Upper lobe of left lung (tissue), 6 donors: ENCODE measurements at regions not wholly inside any gene's neighbourhood (a gene's known extent, or its start where the extent isn't known, plus 50 kb on each side); places are given as distances from the start of the nearest gene placed in this dataset.

Experiments used
- ATAC-seq, 2 donors: fragments of 200-7000 bp; cut with Tn5 transposase; one replicate each; pipeline ENCODE4 v1.9.1; 2022; ENCODE audit warnings: mild to moderate bottlenecking in 2 of 2, moderate library complexity in 2 of 2; ENCODE audit not compliant: low FRiP score in 2 of 2
- DNase-seq, 2 donors: peaks; one replicate each; pipeline ENCODE4 v3.0.0-alpha.2; 2019 to 2020
- H3K27ac ChIP-seq, 4 donors: fragments of 200-600 bp; sonication (generic); one replicate each; pipeline ENCODE4 v1.5.1; 2016 to 2019
- H3K27me3 ChIP-seq, 4 donors: fragments of 200-600 bp; sonication (generic); one replicate each; pipeline ENCODE4 v1.5.1; 2017 to 2019
- H3K36me3 ChIP-seq, 4 donors: fragments of 200-600 bp; sonication (generic); one replicate each; pipeline ENCODE4 v1.5.1; 2016 to 2019
- H3K4me1 ChIP-seq, 4 donors: fragments of 200-600 bp; sonication (generic); one replicate each; pipeline ENCODE4 v1.5.1; 2018 to 2019
- H3K4me3 ChIP-seq, 4 donors: fragments of 200-600 bp; sonication (generic); one replicate each; pipeline ENCODE4 v1.5.1; 2017 to 2019; ENCODE audit warnings: mild to moderate bottlenecking in 2 of 4, moderate library complexity in 1 of 4
- H3K9me3 ChIP-seq, 4 donors: fragments of 200-600 bp; sonication (generic); one replicate each; pipeline ENCODE4 v1.5.1; 2018 to 2019
- EP300 ChIP-seq, 4 donors: sonication (generic); formaldehyde crosslinking; IDR thresholded peaks; one replicate each; pipeline ENCODE4 v1.5.1; 2017; ENCODE audit warnings: antibody characterized with exemption in 4 of 4, control low read depth in 2 of 4
- POLR2A ChIP-seq, 4 donors: fragments of 450-650 bp; IDR thresholded peaks; one replicate each; pipeline ENCODE4 v1.5.1; 2016 to 2017; ENCODE audit warnings: antibody characterized with exemption in 4 of 4, mild to moderate bottlenecking in 2 of 4
- POLR2AphosphoS5 ChIP-seq, 2 donors: sonication (generic); formaldehyde crosslinking; IDR thresholded peaks; one replicate each; pipeline ENCODE4 v1.5.1; 2017; ENCODE audit warnings: antibody characterized with exemption in 2 of 2
- WGBS, 2 donors: methylation state at CpG; one replicate each; pipeline ENCODE4 v1.1.5; 2017 to 2018; 5-methylcytosine and 5-hydroxymethylcytosine counted together
- TF ChIP-seq, protein P1 (sequence below), 6 experiments: fragments of 450-650 bp in 4 of 6; fragments of 200-600 bp in 2 of 6; sonication (generic) in 2 of 6; IDR thresholded peaks; one replicate each; pipeline ENCODE4 v1.5.1; 2016 to 2019; ENCODE audit warnings: antibody characterized with exemption in 6 of 6
- donor health status: DM: no; HTN: no; CAD: no; lungs with moderate emphysema.
- donor health status: DM: no; HTN: yes; CAD: no; lungs with severe emphysema.

DNA sequence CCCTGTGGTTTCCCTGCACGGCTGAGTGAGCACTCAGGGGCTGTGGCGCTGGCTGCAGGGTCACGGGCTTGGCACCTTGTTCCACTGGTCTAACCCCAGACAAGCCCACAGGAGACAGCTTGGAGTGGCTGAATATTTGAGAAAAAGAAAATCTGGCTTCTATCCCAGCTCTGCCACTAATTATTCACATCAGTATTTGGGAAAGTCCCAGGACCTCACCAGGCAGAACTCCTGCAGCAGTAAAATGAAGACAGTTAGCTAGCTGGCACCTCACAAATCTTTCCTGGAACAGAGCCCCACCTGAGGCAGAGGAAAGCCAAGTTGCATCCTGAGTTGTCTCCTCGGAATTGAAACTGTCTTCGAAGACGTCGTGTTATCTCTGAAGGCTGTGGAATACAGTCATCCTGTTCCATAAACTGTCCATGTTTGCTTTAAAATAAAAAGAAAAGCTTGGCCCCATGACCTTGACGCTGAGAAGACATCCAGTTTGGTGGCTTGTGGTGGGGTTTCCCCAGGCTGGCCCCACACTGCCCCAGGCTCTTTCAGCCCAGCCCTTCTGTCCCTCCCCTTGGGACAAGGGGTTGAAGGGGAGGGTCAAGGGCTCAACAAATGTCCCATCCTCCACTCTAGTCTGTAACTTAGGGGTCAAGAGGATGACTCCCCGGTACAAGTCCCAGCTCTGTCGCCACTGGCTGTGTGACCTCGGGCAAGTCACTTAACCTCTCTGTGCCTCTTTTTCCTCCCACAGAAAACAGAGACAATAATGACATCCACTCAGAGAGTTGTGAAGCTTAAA, 93.8 kb upstream of the TMPRSS2 start:
- ATAC-seq (no peak), DNase-seq (peak; percentile 57 to 68)

DNA sequence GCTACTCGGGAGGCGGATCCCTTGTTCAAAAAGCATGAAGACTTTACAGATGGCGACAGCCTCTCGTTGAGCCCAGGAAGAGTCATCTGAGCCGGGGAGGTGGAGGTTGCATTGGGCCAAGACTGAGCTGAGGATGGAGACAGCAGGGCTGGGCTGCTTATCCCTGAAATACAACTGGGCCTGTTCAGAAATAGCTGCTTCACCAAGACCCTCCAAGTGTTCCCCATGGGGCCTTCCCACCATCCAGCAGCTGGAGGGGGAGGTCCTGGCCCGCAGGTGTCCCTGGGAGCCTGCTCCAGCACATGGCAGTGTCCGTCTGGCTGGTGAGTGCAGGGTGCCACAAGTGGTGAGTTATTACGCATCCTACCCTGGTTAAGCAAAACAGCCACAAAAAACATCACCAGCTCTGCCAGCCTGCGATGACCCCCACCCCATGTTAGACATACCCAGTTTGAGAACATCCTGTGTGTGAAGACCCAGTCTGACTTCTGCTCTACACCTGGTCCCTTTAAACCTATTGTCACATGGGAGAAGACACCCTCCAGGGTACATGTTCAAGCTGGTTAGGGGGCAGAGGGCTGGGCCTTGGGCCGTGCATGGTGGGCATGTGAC, 93.1 kb upstream of the TMPRSS2 start:
- Histone ChIP-seq H3K4me1 (peaks cover 5 to 35% (median 16%) of the 10 kb centered on the region in 4 donors), H3K36me3 (no peaks in the 10 kb centered on the region), H3K9me3 (no peaks in the 10 kb centered on the region), H3K27ac (peak overlapping the region in 2 of 4 donors; percentile 11 to 35), H3K4me3 (no peak overlapping the region), H3K27me3 (no peaks in the 10 kb centered on the region)
- ATAC-seq = peak in 1 of 2 donors; percentile 1
- TF ChIP-seq POLR2A (IDR thresholded peaks at IDR 0.05) (no peak), POLR2AphosphoS5 (IDR thresholded peaks at IDR 0.05) (no peak), EP300 (IDR thresholded peaks at IDR 0.05) (no peak)
- TF ChIP-seq, protein P1, sequence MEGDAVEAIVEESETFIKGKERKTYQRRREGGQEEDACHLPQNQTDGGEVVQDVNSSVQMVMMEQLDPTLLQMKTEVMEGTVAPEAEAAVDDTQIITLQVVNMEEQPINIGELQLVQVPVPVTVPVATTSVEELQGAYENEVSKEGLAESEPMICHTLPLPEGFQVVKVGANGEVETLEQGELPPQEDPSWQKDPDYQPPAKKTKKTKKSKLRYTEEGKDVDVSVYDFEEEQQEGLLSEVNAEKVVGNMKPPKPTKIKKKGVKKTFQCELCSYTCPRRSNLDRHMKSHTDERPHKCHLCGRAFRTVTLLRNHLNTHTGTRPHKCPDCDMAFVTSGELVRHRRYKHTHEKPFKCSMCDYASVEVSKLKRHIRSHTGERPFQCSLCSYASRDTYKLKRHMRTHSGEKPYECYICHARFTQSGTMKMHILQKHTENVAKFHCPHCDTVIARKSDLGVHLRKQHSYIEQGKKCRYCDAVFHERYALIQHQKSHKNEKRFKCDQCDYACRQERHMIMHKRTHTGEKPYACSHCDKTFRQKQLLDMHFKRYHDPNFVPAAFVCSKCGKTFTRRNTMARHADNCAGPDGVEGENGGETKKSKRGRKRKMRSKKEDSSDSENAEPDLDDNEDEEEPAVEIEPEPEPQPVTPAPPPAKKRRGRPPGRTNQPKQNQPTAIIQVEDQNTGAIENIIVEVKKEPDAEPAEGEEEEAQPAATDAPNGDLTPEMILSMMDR (IDR thresholded peaks at IDR 0.05) = no peak
- peak in 1 of 2 donors; percentile 46 for DNase-seq
- WGBS, 2 donors = 82 to 85% methylated on average over 8 to 10 of the region's 10 CpGs

More for the DNA sequence above, 93.8 kb upstream of the TMPRSS2 start:
- Histone ChIP-seq H3K27ac (peak overlapping the region in 2 of 4 donors; percentile 25 to 35), H3K4me3 (no peak overlapping the region), H3K4me1 (peaks cover 5 to 35% (median 16%) of the 10 kb centered on the region in 4 donors), H3K27me3 (no peaks in the 10 kb centered on the region), H3K9me3 (no peaks in the 10 kb centered on the region), H3K36me3 (no peaks in the 10 kb centered on the region)
- TF ChIP-seq POLR2A (IDR thresholded peaks at IDR 0.05) = no peak
- TF ChIP-seq EP300 (IDR thresholded peaks at IDR 0.05) = peak in 1 of 4 donors; percentile 50
- TF ChIP-seq POLR2AphosphoS5 (IDR thresholded peaks at IDR 0.05) = peak in 1 of 2 donors; percentile 11
- TF ChIP-seq, protein P1 (IDR thresholded peaks at IDR 0.05) = no peak
- WGBS, 2 donors = 38 to 55% methylated on average over 11 of the region's 11 CpGs

DNA sequence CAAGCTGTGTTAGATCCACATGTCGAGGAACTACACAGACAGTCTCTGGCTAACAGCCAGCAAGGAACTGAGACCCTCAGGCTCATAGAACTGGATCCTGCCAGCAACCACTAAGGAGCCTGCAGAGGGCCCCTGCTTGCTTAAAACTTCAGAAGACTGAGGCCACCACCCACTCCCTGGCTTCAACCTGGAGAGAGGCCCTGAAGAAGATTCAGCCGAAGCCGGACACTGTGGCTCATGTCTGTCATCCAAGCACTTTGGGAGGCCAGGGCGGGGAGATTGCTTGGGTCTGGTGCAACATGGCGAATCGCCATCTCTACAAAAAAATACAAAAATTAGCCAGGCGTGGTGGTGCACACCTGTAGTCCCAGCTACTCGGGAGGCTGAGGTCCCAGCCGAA, 92.6 kb upstream of the TMPRSS2 start:
- Histone ChIP-seq H3K4me3 (no peak overlapping the region), H3K36me3 (no peaks in the 10 kb centered on the region), H3K27ac (no peak overlapping the region), H3K9me3 (no peaks in the 10 kb centered on the region), H3K4me1 (peaks cover 5 to 35% (median 15%) of the 10 kb centered on the region in 4 donors), H3K27me3 (no peaks in the 10 kb centered on the region)
- DNase-seq = no peak
- 88 to 89% methylated on average over 9 of the region's 9 CpGs for WGBS, 2 donors
- TF ChIP-seq EP300 (IDR thresholded peaks at IDR 0.05) (no peak), POLR2AphosphoS5 (IDR thresholded peaks at IDR 0.05) (no peak), POLR2A (IDR thresholded peaks at IDR 0.05) (no peak)
- TF ChIP-seq, protein P1 (IDR thresholded peaks at IDR 0.05) = no peak
- ATAC-seq = no peak

DNA sequence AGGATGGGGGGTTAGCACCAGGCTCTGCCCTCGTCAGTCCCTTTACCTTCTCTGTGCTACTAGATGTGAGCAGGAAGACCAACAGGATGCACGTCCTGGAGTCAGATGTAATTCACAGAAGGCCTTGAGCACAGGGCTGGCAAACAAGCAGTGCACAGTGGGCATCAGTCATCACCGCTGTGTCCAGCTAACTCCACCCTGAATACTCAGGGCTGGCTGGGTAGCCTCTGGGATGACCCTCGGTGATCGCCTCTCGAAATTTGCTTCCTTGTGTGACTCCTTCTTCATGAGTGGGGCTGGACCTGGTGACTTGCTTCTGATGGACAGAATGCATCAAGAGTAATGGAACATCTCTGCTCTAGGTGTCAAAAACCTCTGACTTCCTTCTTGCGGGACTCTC, 92.2 kb upstream of the TMPRSS2 start:
- peak overlapping the region in 1 of 4 donors; percentile 18 for H3K27ac ChIP-seq
- no peak for ATAC-seq
- TF ChIP-seq, protein P1 (IDR thresholded peaks at IDR 0.05) = no peak
- TF ChIP-seq POLR2A (IDR thresholded peaks at IDR 0.05) = no peak
- TF ChIP-seq POLR2AphosphoS5 (IDR thresholded peaks at IDR 0.05) = no peak
- TF ChIP-seq EP300 (IDR thresholded peaks at IDR 0.05) = no peak
- H3K9me3 ChIP-seq = no peaks in the 10 kb centered on the region
- peaks cover 5 to 32% (median 13%) of the 10 kb centered on the region in 4 donors for H3K4me1 ChIP-seq
- no peaks in the 10 kb centered on the region for H3K27me3 ChIP-seq
- 85% methylated on average over 7 of the region's 7 CpGs for whole genome bisulfite sequencing, 2 donors
- no peaks in the 10 kb centered on the region for H3K36me3 ChIP-seq
- H3K4me3 ChIP-seq = no peak overlapping the region
- DNase-seq = no peak
